ENCODE measurements at regions not wholly inside any gene's neighbourhood (a gene's known extent, or its start where the extent isn't known, plus 50 kb on each side); places are given as distances from the start of the nearest gene placed in this dataset.
"Not testable (repeated sequence)": the region's sequence is repeated elsewhere in the genome, so short reads cannot be mapped to it uniquely, and the experiment has no call there.

DNA sequence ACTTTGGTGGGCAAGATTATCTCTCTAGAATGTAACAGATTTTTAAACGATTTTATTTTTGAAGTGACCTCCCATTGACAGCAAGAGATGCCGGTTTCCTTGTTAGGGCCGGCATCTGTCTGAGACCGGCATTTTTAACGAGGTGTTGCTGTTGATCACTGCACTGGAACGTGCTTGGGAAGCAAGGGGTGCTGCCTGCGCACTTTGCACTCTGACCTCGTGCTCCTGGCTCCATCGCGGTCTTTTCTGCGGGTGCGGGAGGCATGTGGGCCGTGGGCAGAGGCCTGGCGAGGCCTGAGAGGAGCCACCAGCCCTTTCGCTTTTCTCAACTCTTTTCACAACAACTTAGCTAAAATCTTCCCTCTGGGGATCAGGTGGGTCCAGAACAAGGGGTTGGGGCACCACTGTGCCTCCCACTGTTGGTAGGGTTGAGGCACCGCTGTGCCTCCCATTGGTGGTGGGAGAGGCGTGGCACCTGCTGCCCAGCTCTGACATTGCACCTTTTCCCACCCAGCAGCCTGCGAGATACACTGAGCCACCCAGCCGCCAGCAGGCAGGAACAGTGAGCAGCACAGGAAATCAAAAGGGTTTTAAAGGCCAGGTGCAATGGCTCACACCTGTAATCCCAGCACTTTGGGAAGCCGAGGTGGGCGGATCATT, 209.5 kb downstream of the LAT start:
- not testable (repeated sequence) for H3K9ac ChIP-seq (ENCODE audit: low read length); H3K36me3 ChIP-seq (ENCODE audit: control insufficient read depth, insufficient read depth, low read length); H3K9me3 ChIP-seq (ENCODE audit: control insufficient read depth, low read length); H3K4me1 ChIP-seq (ENCODE audit: control insufficient read depth, insufficient read depth, low read length); H3K27me3 ChIP-seq (ENCODE audit: control insufficient read depth, insufficient read depth, low read length); H3K4me3 ChIP-seq (ENCODE audit: low read length)

GRCh38 chr16:29193634-29194033, 208.8 kb downstream of the LAT start:
- H3K4me3 ChIP-seq (ENCODE audit: low read length); H3K9me3 ChIP-seq (ENCODE audit: control insufficient read depth, low read length); H3K36me3 ChIP-seq (ENCODE audit: control insufficient read depth, insufficient read depth, low read length); H3K4me1 ChIP-seq (ENCODE audit: control insufficient read depth, insufficient read depth, low read length); H3K9ac ChIP-seq (ENCODE audit: low read length); H3K27me3 ChIP-seq (ENCODE audit: control insufficient read depth, insufficient read depth, low read length): not testable (repeated sequence)

- not testable (repeated sequence) for H3K36me3 ChIP-seq (ENCODE audit: control insufficient read depth, insufficient read depth, low read length); H3K9ac ChIP-seq (ENCODE audit: low read length); H3K4me1 ChIP-seq (ENCODE audit: control insufficient read depth, insufficient read depth, low read length); H3K4me3 ChIP-seq (ENCODE audit: low read length); H3K27me3 ChIP-seq (ENCODE audit: control insufficient read depth, insufficient read depth, low read length); H3K9me3 ChIP-seq (ENCODE audit: control insufficient read depth, low read length)
Observed at GRCh38 chr16:29193248-29193574, 208.4 kb downstream of the LAT start.

DNA sequence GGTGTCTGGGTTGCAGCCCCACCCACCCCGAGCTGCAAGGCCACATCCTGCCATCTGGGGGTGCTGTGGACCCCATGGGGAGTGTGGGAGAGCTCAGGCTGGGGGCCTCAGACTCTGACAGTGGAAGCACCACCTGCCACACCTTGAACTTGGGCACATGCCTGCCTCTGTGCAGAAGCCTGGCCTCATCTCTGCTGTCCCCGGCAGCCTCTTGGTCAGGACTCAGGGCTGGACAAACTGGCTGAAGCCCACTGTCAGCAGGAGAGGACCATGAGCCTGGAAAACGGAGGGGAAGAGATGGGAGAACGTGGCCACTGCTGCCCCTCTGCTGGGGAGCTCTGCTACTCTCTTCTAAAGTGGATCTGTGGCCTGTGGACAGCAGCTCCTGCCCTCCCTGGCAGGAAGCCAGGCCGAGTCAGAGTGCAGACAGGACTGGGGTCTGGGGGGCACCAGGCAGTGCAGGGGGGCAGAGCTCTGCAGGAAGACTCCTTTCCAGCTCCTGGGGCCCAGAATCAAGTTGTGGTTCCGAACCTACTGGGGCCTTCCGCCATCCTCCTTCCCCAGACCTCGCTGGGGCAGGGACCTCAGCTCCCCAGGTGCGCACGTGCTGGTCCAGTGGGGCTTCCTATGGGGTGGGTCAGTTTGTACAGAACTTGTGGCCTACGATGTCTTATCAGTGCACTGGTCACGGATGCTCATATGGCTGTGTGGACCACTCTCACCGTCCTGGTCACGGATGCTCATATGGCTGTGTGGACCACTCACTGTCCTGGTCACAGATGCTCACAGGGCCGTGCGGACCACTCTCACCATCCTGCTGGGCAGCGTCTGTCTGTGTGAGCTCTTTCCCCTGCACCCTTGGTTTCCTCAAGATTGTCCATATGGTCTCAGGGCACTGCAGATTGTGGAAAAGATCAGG, 207.7 kb downstream of the LAT start:
- no peaks in the 10 kb centered on the region for H3K36me3 ChIP-seq (ENCODE audit: control insufficient read depth, insufficient read depth, low read length)
- H3K4me1 ChIP-seq (ENCODE audit: control insufficient read depth, insufficient read depth, low read length): no peaks in the 10 kb centered on the region
- no peak overlapping the region for H3K9ac ChIP-seq (ENCODE audit: low read length)
- no peaks in the 10 kb centered on the region for H3K9me3 ChIP-seq (ENCODE audit: control insufficient read depth, low read length)
- no peak overlapping the region for H3K4me3 ChIP-seq (ENCODE audit: low read length)
- H3K27me3 ChIP-seq (ENCODE audit: control insufficient read depth, insufficient read depth, low read length): no peaks in the 10 kb centered on the region

DNA sequence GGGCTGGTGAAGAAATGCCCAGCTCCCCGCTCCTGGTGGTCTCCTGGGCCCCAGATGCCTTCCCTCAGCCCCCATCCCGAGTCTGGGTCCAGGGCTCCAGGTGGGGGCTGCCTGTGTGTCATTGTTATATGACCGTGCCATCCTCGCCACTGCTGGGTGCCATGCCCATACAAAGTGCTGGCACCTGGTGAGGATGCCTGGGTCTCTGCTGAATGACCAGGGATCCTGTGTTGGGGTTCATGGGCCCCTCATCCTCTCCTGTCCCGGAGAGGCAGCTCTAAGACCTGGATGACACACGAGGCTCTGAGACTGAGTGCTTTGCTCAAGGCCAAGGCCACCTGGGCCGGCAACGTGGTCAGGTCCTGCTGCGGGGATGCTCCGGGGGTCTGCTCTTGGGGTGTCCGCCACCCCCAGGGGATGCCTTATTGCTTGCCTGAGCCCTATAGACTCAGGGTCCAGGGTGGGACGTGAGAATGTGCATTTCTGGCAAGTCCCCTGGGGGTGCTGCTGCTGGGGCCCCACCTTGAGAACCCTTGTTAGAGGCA, 206.9 kb downstream of the LAT start:
- H3K4me1 ChIP-seq (ENCODE audit: control insufficient read depth, insufficient read depth, low read length); H3K27me3 ChIP-seq (ENCODE audit: control insufficient read depth, insufficient read depth, low read length); H3K9ac ChIP-seq (ENCODE audit: low read length); H3K36me3 ChIP-seq (ENCODE audit: control insufficient read depth, insufficient read depth, low read length); H3K4me3 ChIP-seq (ENCODE audit: low read length); H3K9me3 ChIP-seq (ENCODE audit: control insufficient read depth, low read length): not testable (repeated sequence)

GRCh38 chr16:29190553-29191431, 205.9 kb downstream of the LAT start:
- not testable (repeated sequence) for H3K4me3 ChIP-seq (ENCODE audit: low read length); H3K9ac ChIP-seq (ENCODE audit: low read length); H3K4me1 ChIP-seq (ENCODE audit: control insufficient read depth, insufficient read depth, low read length); H3K36me3 ChIP-seq (ENCODE audit: control insufficient read depth, insufficient read depth, low read length); H3K9me3 ChIP-seq (ENCODE audit: control insufficient read depth, low read length); H3K27me3 ChIP-seq (ENCODE audit: control insufficient read depth, insufficient read depth, low read length)

- H3K4me1 ChIP-seq (ENCODE audit: control insufficient read depth, insufficient read depth, low read length); H3K9me3 ChIP-seq (ENCODE audit: control insufficient read depth, low read length); H3K36me3 ChIP-seq (ENCODE audit: control insufficient read depth, insufficient read depth, low read length); H3K4me3 ChIP-seq (ENCODE audit: low read length); H3K27me3 ChIP-seq (ENCODE audit: control insufficient read depth, insufficient read depth, low read length); H3K9ac ChIP-seq (ENCODE audit: low read length): not testable (repeated sequence)
Observed at GRCh38 chr16:29188806-29189205, 204.0 kb downstream of the LAT start.

- H3K36me3 ChIP-seq (ENCODE audit: control insufficient read depth, insufficient read depth, low read length); H3K4me1 ChIP-seq (ENCODE audit: control insufficient read depth, insufficient read depth, low read length); H3K9me3 ChIP-seq (ENCODE audit: control insufficient read depth, low read length); H3K4me3 ChIP-seq (ENCODE audit: low read length); H3K27me3 ChIP-seq (ENCODE audit: control insufficient read depth, insufficient read depth, low read length); H3K9ac ChIP-seq (ENCODE audit: low read length): not testable (repeated sequence)
Observed at GRCh38 chr16:29186306-29187220, 201.7 kb downstream of the LAT start.

GRCh38 chr16:29185872-29186271, 201.0 kb downstream of the LAT start:
- H3K36me3 ChIP-seq (ENCODE audit: control insufficient read depth, insufficient read depth, low read length); H3K27me3 ChIP-seq (ENCODE audit: control insufficient read depth, insufficient read depth, low read length); H3K9ac ChIP-seq (ENCODE audit: low read length); H3K9me3 ChIP-seq (ENCODE audit: control insufficient read depth, low read length); H3K4me1 ChIP-seq (ENCODE audit: control insufficient read depth, insufficient read depth, low read length); H3K4me3 ChIP-seq (ENCODE audit: low read length): not testable (repeated sequence)

- not testable (repeated sequence) for H3K36me3 ChIP-seq (ENCODE audit: control insufficient read depth, insufficient read depth, low read length); H3K4me1 ChIP-seq (ENCODE audit: control insufficient read depth, insufficient read depth, low read length); H3K9ac ChIP-seq (ENCODE audit: low read length); H3K27me3 ChIP-seq (ENCODE audit: control insufficient read depth, insufficient read depth, low read length); H3K4me3 ChIP-seq (ENCODE audit: low read length); H3K9me3 ChIP-seq (ENCODE audit: control insufficient read depth, low read length)
Observed at GRCh38 chr16:29184738-29185438, 200.0 kb downstream of the LAT start.

Measured in mucosa of stomach (tissue), 1 donor.